OCI-LY1 (cell line): ENCODE measurements at regions not wholly inside any gene's neighbourhood (a gene's known extent, or its start where the extent isn't known, plus 50 kb on each side); places are given as distances from the start of the nearest gene placed in this dataset.

Experiments used
- H2AFZ ChIP-seq: fragments of 200-600 bp; sonication (generic), shearing (Covaris generic); 2 replicates; pipeline ENCODE4 v1.6.0; 2014; ENCODE audit warnings: antibody characterized with exemption, mild to moderate bottlenecking, low read length
- H3F3A ChIP-seq: fragments of 200-600 bp; sonication (generic), shearing (Covaris generic); 2 replicates; pipeline ENCODE4 v1.6.0; 2014; ENCODE audit warnings: mild to moderate bottlenecking, antibody characterized with exemption, low read length, moderate library complexity; ENCODE audit not compliant: insufficient read depth
- H3K27ac ChIP-seq: fragments of 200-600 bp; sonication (generic); 2 replicates; pipeline ENCODE4 v1.5.1; 2014; ENCODE audit warnings: low read length, mixed run types, mild to moderate bottlenecking, low read depth; ENCODE audit not compliant: poor library complexity, severe bottlenecking
- H3K27me3 ChIP-seq: fragments of 200-600 bp; sonication (generic); 2 replicates; pipeline ENCODE4 v1.6.0; 2014; ENCODE audit warnings: antibody characterized with exemption, mild to moderate bottlenecking, low read length, moderate library complexity; ENCODE audit not compliant: insufficient read depth
- H3K36me3 ChIP-seq: fragments of 200-600 bp; sonication (generic); 2 replicates; pipeline ENCODE4 v1.6.1; 2014; ENCODE audit warnings: mild to moderate bottlenecking, antibody characterized with exemption, low read length, moderate library complexity, mixed read lengths; ENCODE audit not compliant: insufficient read depth
- H3K4me1 ChIP-seq: fragments of 200-600 bp; sonication (generic); 2 replicates; pipeline ENCODE4 v1.5.1; 2014; ENCODE audit warnings: mild to moderate bottlenecking, low read length, moderate library complexity; ENCODE audit not compliant: insufficient read depth, severe bottlenecking
- H3K4me2 ChIP-seq: fragments of 200-600 bp; sonication (generic), shearing (Covaris generic); 2 replicates; pipeline ENCODE4 v1.6.1; 2014; ENCODE audit warnings: low read length
- H3K4me3 ChIP-seq: fragments of 200-600 bp; sonication (generic); 2 replicates; pipeline ENCODE4 v1.5.1; 2014; ENCODE audit warnings: low read length, low read depth, mild to moderate bottlenecking, mixed read lengths; ENCODE audit not compliant: poor library complexity, severe bottlenecking
- H3K79me2 ChIP-seq: fragments of 200-600 bp; shearing (Covaris generic); 2 replicates; pipeline ENCODE4 v1.6.1; 2016; ENCODE audit warnings: mixed run types, low read length, mixed read lengths; ENCODE audit not compliant: insufficient read depth
- H3K9ac ChIP-seq: fragments of 200-600 bp; sonication (generic), shearing (Covaris generic); 2 replicates; pipeline ENCODE4 v1.6.1; 2014; ENCODE audit warnings: mild to moderate bottlenecking, low read length, mixed read lengths
- H3K9me2 ChIP-seq: fragments of 200-600 bp; sonication (generic), shearing (Covaris generic); 2 replicates; pipeline ENCODE4 v1.6.1; 2014; ENCODE audit warnings: low read depth, mild to moderate bottlenecking, low read length, mixed read lengths
- H3K9me3 ChIP-seq: fragments of 200-600 bp; shearing (Covaris generic); 2 replicates; pipeline ENCODE4 v1.6.1; 2014; ENCODE audit warnings: low read length, mixed read lengths
- H4K20me1 ChIP-seq: fragments of 200-600 bp; sonication (generic), shearing (Covaris generic); 2 replicates; pipeline ENCODE4 v1.6.0; 2016; ENCODE audit warnings: mild to moderate bottlenecking, low read length; ENCODE audit not compliant: insufficient read depth
- EZH2 ChIP-seq: fragments of 200-600 bp; sonication (generic), shearing (Covaris generic); IDR thresholded peaks from 2 replicates; pipeline ENCODE4 v1.8.0; 2017; ENCODE audit warnings: borderline replicate concordance, mixed run types, mild to moderate bottlenecking, antibody characterized with exemption, low read length, moderate library complexity, mixed read lengths
- TF ChIP-seq, protein P1 (sequence below): fragments of 200-600 bp; sonication (generic), shearing (Covaris generic); IDR thresholded peaks from 2 replicates; pipeline ENCODE4 v1.5.1; 2017; ENCODE audit warnings: mild to moderate bottlenecking, antibody characterized with exemption, low read length, moderate library complexity, mixed read lengths

DNA sequence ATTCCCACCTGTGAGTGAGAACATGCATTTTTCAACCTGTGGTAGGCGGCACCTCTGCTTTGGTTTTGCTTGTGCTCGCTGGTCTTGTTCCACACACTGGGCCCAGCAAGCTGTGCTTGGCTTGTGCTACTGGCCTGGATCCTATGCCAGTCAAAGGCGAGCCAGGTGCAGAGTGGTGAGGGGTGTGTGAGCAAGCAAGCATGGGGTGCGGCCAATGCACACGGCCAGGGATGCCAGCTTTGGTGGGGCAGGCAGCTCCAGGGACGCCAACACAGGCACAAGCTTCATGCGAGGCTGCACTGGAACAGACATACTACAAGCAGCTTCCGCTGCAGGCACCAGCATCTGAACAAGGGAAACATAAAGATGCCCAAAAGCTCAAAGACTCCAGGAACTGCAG, 654.9 kb upstream of the EYS start:
- H3K4me2 ChIP-seq = no peak overlapping the region
- H3F3A ChIP-seq = no peaks in the 10 kb centered on the region
- H3K36me3 ChIP-seq = no peaks in the 10 kb centered on the region
- no peak overlapping the region for H3K4me3 ChIP-seq
- H3K4me1 ChIP-seq = no peaks in the 10 kb centered on the region
- no peaks in the 10 kb centered on the region for H3K79me2 ChIP-seq
- TF ChIP-seq, protein P1, sequence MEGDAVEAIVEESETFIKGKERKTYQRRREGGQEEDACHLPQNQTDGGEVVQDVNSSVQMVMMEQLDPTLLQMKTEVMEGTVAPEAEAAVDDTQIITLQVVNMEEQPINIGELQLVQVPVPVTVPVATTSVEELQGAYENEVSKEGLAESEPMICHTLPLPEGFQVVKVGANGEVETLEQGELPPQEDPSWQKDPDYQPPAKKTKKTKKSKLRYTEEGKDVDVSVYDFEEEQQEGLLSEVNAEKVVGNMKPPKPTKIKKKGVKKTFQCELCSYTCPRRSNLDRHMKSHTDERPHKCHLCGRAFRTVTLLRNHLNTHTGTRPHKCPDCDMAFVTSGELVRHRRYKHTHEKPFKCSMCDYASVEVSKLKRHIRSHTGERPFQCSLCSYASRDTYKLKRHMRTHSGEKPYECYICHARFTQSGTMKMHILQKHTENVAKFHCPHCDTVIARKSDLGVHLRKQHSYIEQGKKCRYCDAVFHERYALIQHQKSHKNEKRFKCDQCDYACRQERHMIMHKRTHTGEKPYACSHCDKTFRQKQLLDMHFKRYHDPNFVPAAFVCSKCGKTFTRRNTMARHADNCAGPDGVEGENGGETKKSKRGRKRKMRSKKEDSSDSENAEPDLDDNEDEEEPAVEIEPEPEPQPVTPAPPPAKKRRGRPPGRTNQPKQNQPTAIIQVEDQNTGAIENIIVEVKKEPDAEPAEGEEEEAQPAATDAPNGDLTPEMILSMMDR = no peak
- no peak for TF ChIP-seq EZH2
- H3K9me2 ChIP-seq = no peaks in the 10 kb centered on the region
- no peaks in the 10 kb centered on the region for H3K27me3 ChIP-seq
- no peak overlapping the region for H3K9ac ChIP-seq
- no peak overlapping the region for H3K27ac ChIP-seq
- no peak overlapping the region for H2AFZ ChIP-seq
- no peaks in the 10 kb centered on the region for H4K20me1 ChIP-seq
- no peaks in the 10 kb centered on the region for H3K9me3 ChIP-seq

- Histone ChIP-seq H3K36me3 (no peaks in the 10 kb centered on the region), H3K9ac (no peak overlapping the region), H3K9me3 (no peaks in the 10 kb centered on the region), H3K4me3 (no peak overlapping the region), H3K27me3 (no peaks in the 10 kb centered on the region), H2AFZ (no peak overlapping the region), H4K20me1 (no peaks in the 10 kb centered on the region), H3F3A (no peaks in the 10 kb centered on the region), H3K27ac (no peak overlapping the region), H3K79me2 (no peaks in the 10 kb centered on the region), H3K4me1 (no peaks in the 10 kb centered on the region), H3K4me2 (no peak overlapping the region), H3K9me2 (no peaks in the 10 kb centered on the region)
- TF ChIP-seq EZH2 = no peak
- TF ChIP-seq, protein P1 = no peak
Observed at GRCh38 chr6:66357781-66358180, 650.8 kb upstream of the EYS start.

DNA sequence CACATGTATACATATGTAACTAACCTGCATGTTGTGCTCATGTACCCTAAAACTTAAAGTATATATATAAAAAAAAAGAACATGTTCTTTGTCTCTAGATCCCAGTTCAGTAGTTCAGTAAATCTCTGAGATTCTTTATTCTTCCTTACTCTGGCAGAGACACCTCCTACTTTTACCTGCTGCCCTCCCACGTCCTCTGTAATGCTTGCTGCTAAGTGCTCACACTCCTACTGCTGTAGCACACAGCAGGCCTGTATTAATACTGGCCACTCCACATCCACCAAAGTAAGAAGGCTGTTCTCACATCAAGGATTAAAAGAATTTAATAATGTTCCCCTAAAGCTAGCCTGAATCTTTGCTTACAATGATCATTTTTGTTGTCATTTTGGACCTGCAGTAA, 648.4 kb upstream of the EYS start:
- H3K79me2 ChIP-seq = no peaks in the 10 kb centered on the region
- no peaks in the 10 kb centered on the region for H3K36me3 ChIP-seq
- H3K4me3 ChIP-seq = no peak overlapping the region
- H3K27me3 ChIP-seq = no peaks in the 10 kb centered on the region
- no peak overlapping the region for H3K9ac ChIP-seq
- H2AFZ ChIP-seq = no peak overlapping the region
- H3K4me1 ChIP-seq = no peaks in the 10 kb centered on the region
- H3K27ac ChIP-seq = no peak overlapping the region
- no peaks in the 10 kb centered on the region for H3F3A ChIP-seq
- no peaks in the 10 kb centered on the region for H4K20me1 ChIP-seq
- no peaks in the 10 kb centered on the region for H3K9me2 ChIP-seq
- no peak for TF ChIP-seq EZH2
- TF ChIP-seq, protein P1 = no peak
- no peak overlapping the region for H3K4me2 ChIP-seq
- no peaks in the 10 kb centered on the region for H3K9me3 ChIP-seq
